SKM-1 treated with dmso at 0.1 percent for 144 hours (cell line): ENCODE measurements at regions not wholly inside any gene's neighbourhood (a gene's known extent, or its start where the extent isn't known, plus 50 kb on each side); places are given as distances from the start of the nearest gene placed in this dataset.
"Not testable (repeated sequence)": the region's sequence is repeated elsewhere in the genome, so short reads cannot be mapped to it uniquely, and the experiment has no call there.

Experiments
- DNase-seq: peaks from one replicate; lab custom pipeline; 2025; ENCODE audit not compliant: unreplicated experiment; lab: John Stamatoyannopoulos, UW

- no peak for DNase-seq
Observed at GRCh38 chr2:124967325-124967724, 942.2 kb downstream of the CNTNAP5 start.

- no peak for DNase-seq
Observed at GRCh38 chr2:124970030-124970429, 944.9 kb downstream of the CNTNAP5 start.

GRCh38 chr2:124973396-124973795, 948.3 kb downstream of the CNTNAP5 start:
- no peak for DNase-seq

- DNase-seq, result no peak
Observed at GRCh38 chr2:124975224-124975623, 950.1 kb downstream of the CNTNAP5 start.

- no peak for DNase-seq
Observed at GRCh38 chr2:124975648-124976047, 950.6 kb downstream of the CNTNAP5 start.

- no peak for DNase-seq
Observed at GRCh38 chr2:124978597-124978996, 953.5 kb downstream of the CNTNAP5 start.

GRCh38 chr2:124983595-124983994, 958.5 kb downstream of the CNTNAP5 start:
- DNase-seq, result no peak

GRCh38 chr2:124985270-124985669, 960.2 kb downstream of the CNTNAP5 start:
- peak; percentile 17 for DNase-seq

GRCh38 chr2:124986136-124986535, 961.0 kb downstream of the CNTNAP5 start:
- no peak for DNase-seq

- DNase-seq, result not testable (repeated sequence)
Observed at GRCh38 chr2:124986870-124987269, 961.8 kb downstream of the CNTNAP5 start.

- not testable (repeated sequence) for DNase-seq
Observed at GRCh38 chr2:124987436-124987835, 962.3 kb downstream of the CNTNAP5 start.

- DNase-seq, result no peak
Observed at GRCh38 chr2:124988111-124988510, 963.0 kb downstream of the CNTNAP5 start.

GRCh38 chr2:124988794-124989193, 963.7 kb downstream of the CNTNAP5 start:
- no peak for DNase-seq

- DNase-seq, result no peak
Observed at GRCh38 chr2:124993809-124994208, 968.7 kb downstream of the CNTNAP5 start.

- DNase-seq, result no peak
Observed at GRCh38 chr2:124995185-124995912, 970.3 kb downstream of the CNTNAP5 start.

- DNase-seq, result no peak
Observed at GRCh38 chr2:124996406-124996805, 971.3 kb downstream of the CNTNAP5 start.

- DNase-seq, result no peak
Observed at GRCh38 chr2:124999906-125000305, 974.8 kb downstream of the CNTNAP5 start.

- no peak for DNase-seq
Observed at GRCh38 chr2:125004106-125004800, 979.2 kb downstream of the CNTNAP5 start.

GRCh38 chr2:125006676-125007075, 981.6 kb downstream of the CNTNAP5 start:
- no peak for DNase-seq

GRCh38 chr2:125028721-125029120, 1003.6 kb downstream of the CNTNAP5 start:
- DNase-seq, result not testable (repeated sequence)

GRCh38 chr2:125033871-125034270, 1008.8 kb downstream of the CNTNAP5 start:
- DNase-seq, result no peak

- no peak for DNase-seq
Observed at GRCh38 chr2:125037135-125037653, 1012.1 kb downstream of the CNTNAP5 start.
